HG03521 (cell line): ENCODE measurements at regions not wholly inside any gene's neighbourhood (a gene's known extent, or its start where the extent isn't known, plus 50 kb on each side); places are given as distances from the start of the nearest gene placed in this dataset.
"Not testable (repeated sequence)": the region's sequence is repeated elsewhere in the genome, so short reads cannot be mapped to it uniquely, and the experiment has no call there.

Experiments
- ATAC-seq: cut with Tn5 transposase; IDR thresholded peaks from one replicate; pipeline ENCODE4 v1.9.1; 2021; ENCODE audit warnings: mild to moderate bottlenecking, moderate library complexity; ENCODE audit not compliant: unreplicated experiment

DNA sequence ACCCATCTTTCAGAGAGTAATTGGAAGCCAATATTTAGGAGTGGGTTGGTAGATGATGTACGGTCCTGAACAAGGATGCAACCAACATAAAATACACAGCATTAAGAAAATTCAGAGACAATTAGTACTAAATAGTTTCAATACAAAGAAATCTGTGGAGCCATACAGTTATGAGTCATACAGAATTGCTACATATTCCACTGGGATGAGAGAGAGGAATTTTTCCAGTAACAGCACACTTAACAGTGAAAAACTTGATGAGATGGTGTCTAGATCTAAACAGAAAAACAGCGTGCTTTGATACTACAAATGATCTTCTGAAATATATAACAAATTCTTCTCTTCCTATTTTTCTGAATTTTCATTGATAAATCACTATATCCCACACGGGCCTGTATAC, 1999.3 kb upstream of the CDH9 start:
- no peak for ATAC-seq

DNA sequence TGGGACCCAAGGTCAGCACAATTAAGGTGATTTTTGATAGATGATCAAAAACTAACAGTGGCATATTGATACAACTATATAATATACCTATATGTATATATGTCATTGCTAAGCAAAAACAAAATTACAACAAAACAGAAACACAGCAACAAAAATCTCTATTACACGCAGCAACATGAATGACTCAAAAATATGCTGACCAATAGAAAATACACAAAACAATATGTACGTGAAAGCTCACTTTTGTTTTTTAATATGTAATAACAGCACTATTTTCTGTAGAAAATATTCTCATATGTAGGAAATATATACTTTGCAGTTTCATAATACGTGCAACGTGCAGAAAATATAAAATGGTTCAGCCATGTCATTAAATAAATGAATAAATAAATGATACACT, 1985.7 kb upstream of the CDH9 start:
- ATAC-seq, result no peak

- ATAC-seq, result no peak
Observed at GRCh38 chr5:29023541-29023940, 1985.2 kb upstream of the CDH9 start.

DNA sequence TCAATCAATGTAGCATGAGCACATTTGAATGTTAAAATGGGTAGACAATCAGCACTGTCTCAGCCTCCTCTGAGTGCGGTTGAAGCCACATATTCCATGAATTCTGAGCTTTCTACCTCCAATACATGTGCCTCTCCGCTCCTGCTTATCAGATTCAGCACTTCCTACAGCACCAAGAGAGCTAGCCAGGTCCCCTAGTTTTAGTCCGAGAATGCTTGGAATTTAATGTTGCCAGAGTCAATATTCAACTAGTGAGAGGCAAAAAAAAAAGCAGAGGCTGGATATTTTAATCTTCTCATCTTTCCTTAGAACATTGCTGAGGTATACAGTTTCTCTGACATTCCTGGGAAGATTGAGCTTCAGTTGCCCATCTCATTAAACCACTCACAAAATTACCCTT, 1979.1 kb upstream of the CDH9 start:
- no peak for ATAC-seq

- ATAC-seq, result no peak
Observed at GRCh38 chr5:29016067-29016466, 1977.7 kb upstream of the CDH9 start.

GRCh38 chr5:29015523-29015922, 1977.1 kb upstream of the CDH9 start:
- no peak for ATAC-seq

GRCh38 chr5:29005386-29005785, 1967.0 kb upstream of the CDH9 start:
- no peak for ATAC-seq

GRCh38 chr5:29002481-29002880, 1964.1 kb upstream of the CDH9 start:
- ATAC-seq, result no peak

DNA sequence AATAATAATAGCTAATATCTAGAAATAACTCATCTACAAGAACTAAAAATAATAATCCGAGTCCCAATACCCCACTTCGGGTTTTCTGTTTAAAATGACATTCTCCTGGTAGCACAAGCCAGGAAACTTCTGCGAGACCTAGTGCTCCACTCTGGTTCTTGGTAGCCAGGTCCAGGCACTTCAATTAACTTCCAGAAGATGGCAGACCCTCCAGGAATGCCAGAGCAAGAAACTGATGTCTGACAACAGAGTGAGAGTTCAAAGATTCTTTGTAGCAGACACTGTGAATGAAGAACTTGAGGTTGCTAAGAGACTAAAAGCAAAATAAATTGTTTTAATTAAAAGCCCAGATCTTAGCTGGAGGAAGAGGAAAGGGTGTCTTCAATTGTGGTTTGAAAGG, 1963.3 kb upstream of the CDH9 start:
- no peak for ATAC-seq

- no peak for ATAC-seq
Observed at GRCh38 chr5:28984639-28985038, 1946.3 kb upstream of the CDH9 start.

GRCh38 chr5:28975508-28975907, 1937.1 kb upstream of the CDH9 start:
- no peak for ATAC-seq

DNA sequence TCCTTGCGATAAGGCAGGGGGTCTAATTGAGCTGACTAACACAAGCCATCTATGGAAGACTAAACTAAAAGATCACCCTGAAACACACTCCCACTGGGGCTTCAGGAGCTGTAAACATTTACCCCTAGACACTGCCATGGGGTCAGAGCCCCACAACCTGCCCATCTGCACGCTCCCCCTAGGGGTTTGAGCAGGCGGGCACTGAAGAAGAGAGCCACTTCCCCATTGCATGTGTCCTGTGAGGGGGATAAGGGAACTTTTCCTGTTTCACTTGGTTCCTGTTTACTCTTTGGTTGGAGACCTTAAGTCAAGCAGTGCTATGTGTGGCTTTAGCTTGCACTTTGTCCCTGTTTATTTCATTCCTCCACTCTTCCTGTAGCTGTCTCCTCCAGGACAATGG, 1929.5 kb upstream of the CDH9 start:
- no peak for ATAC-seq

DNA sequence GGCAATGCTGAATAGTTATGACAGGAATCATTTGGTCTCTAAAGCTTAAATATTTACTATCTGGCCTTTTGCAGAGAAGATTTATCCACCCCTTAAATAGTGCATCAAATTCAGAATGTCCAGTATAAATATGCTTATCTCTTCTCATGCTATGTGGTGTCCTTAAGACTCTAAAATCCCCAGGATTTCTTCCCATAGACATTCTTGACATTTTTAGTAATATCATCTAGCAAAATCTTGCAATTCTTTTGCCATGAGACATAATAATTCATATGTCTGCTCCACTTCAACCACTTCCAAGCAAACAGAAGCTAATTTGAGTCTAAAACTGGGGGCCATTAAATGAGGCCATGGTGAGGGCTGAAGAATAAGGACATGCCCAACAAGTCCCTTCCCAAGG, 1923.4 kb upstream of the CDH9 start:
- ATAC-seq, result no peak

GRCh38 chr5:28958581-28958980, 1920.2 kb upstream of the CDH9 start:
- no peak for ATAC-seq

DNA sequence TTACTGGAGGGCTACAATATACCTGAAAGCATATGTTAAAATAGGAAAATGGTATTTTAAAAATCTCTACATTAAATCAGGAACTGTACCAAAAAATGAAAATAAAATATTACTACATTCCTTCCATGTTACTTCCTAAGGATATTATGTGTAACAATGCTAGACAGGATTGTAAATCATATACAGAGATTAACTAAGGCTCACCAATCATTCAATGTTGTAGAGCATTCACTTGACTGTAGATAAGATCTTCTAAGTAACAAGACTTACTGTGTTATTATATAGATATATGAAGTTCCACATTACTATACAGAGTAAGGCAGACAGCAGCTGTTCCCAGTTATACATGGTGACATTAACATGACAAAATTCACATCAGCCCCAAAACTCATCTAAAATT, 1919.1 kb upstream of the CDH9 start:
- ATAC-seq, result no peak

DNA sequence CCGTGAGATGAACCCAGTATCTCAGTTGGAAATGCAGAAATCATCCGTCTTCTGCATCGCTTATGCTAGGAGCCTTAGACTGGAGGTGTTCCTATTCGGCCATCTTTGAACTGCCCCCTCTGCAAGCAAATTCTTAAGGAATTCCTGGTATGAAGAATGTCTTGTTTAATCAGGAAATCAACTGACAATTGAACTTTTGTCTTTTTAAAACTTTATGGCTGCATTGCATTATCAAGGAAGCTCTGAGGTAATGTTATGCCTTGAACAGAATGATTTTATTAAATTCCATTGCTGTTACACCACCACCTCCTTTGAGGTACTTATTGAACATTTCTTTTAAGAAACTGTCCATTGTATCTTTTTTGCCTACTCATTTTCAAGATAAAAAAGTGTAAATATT, 1915.7 kb upstream of the CDH9 start:
- no peak for ATAC-seq

GRCh38 chr5:28947865-28948264, 1909.5 kb upstream of the CDH9 start:
- no peak for ATAC-seq

DNA sequence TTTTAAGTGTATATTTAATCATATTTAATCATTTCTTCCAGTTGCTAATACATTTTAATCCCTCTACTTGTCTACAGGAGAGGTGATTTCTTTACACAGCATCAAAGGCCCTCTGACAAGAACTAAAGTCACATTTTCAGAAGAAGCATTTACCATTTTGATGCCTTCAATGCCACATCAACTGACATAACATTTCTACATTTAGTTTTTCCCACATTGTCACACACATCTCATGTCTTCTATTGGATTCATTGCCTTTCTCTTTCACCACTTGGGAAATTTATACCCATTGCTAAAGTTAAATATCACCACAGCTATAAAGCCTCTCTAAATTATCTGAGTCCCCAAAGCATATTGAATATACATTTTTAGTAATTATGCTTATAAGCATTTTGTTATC, 1907.5 kb upstream of the CDH9 start:
- no peak for ATAC-seq

- not testable (repeated sequence) for ATAC-seq
Observed at GRCh38 chr5:28929366-28929765, 1891.0 kb upstream of the CDH9 start.

DNA sequence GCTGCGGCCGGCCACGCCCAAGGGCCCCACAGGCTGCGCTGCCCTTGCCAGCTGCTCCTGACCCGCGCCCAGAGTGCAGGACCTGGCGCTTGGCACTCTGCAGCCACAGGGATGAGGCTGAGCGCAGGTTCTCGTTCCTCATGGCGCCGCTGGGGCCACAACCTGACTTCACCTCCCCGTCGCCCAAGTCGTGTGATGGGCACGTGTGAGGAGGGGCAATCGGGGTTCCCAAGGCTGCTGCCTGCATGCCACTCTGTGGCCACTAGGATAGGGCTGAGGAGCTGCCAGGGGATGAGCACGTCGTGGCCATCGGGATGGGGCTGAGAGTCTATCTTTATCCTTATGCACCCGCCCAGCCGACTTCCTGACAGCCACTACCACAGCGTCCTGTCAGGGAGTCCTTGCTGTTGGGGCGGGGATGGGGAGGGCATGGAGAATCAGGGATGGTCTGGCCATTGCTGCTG, 1890.0 kb upstream of the CDH9 start:
- ATAC-seq, result not testable (repeated sequence)

DNA sequence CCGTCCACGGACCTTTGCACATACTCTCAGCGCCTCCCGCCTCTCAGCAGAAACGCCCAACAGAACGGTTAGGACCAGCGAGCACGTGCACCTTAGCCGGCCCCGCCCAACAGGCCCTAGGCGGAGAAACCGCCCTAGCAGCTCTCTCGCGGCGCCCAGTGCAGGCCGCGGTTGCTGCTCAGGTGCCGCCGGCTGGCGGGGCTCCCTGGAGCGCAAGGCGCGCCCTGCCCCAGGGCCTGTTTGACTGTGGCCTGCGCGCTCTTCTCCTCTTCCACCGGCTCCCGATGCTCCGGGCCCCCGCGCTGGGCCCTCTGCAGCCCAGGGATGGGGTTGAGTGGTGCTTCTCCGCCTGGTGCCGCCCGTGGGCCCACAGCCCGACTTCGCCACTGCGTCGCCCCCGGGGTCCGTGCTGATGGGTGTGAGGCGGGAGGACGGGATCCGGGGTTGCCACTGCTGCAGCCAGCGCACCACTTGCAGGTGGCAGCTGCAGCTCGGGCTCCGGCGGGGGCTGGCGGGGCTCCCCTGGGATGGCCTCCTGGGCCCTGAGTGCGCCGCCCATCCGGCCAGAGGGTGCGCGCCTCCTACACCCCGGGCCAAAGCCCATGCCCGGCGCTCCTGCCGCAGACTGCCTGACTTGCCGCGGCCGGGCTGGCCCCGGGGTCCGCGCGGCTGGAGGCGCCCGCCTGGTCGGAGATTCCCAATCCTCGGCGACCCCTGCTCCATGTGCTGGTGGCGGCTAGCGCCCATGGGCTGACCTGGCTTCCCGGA, 1889.4 kb upstream of the CDH9 start:
- no peak for ATAC-seq

GRCh38 chr5:28926422-28926821, 1888.0 kb upstream of the CDH9 start:
- ATAC-seq, result no peak

- no peak for ATAC-seq
Observed at GRCh38 chr5:28917631-28918030, 1879.2 kb upstream of the CDH9 start.
